ENCODE measurements at regions not wholly inside any gene's neighbourhood (a gene's known extent, or its start where the extent isn't known, plus 50 kb on each side); places are given as distances from the start of the nearest gene placed in this dataset.

- H3K4me1 ChIP-seq, result no peaks in the 10 kb centered on the region
- no peak for ATAC-seq
- H3K36me3 ChIP-seq, result no peaks in the 10 kb centered on the region
- DNase-seq, result no peak
- intact Hi-C loops (cut with DNase I), result no loop called here
- no peak overlapping the region for H3K4me3 ChIP-seq
- H3K9me3 ChIP-seq, result no peaks in the 10 kb centered on the region
- H3K27ac ChIP-seq, result no peak overlapping the region
- H3K27me3 ChIP-seq, result no peaks in the 10 kb centered on the region
- no peak for TF ChIP-seq CTCF (IDR thresholded peaks at IDR 0.05)
Observed at GRCh38 chr14:26773906-26774593, 176.2 kb upstream of the NOVA1 start.

GRCh38 chr14:26775765-26776563 lies 178.1 kb upstream of the NOVA1 start:
- Histone ChIP-seq H3K4me3 (no peak overlapping the region), H3K27me3 (no peaks in the 10 kb centered on the region), H3K27ac (no peak overlapping the region), H3K36me3 (no peaks in the 10 kb centered on the region), H3K9me3 (no peaks in the 10 kb centered on the region), H3K4me1 (no peaks in the 10 kb centered on the region)
- DNase-seq, result no peak
- ATAC-seq, result no peak
- intact Hi-C loops (cut with DNase I), result no loop called here
- TF ChIP-seq CTCF (IDR thresholded peaks at IDR 0.05), result no peak

- ATAC-seq, result no peak
- no peaks in the 10 kb centered on the region for H3K4me1 ChIP-seq
- H3K4me3 ChIP-seq, result no peak overlapping the region
- no peak for TF ChIP-seq CTCF (IDR thresholded peaks at IDR 0.05)
- H3K27me3 ChIP-seq, result no peaks in the 10 kb centered on the region
- H3K9me3 ChIP-seq, result no peaks in the 10 kb centered on the region
- intact Hi-C loops (cut with DNase I), result no loop called here
- DNase-seq, result no peak
- no peaks in the 10 kb centered on the region for H3K36me3 ChIP-seq
- H3K27ac ChIP-seq, result no peak overlapping the region
Observed at GRCh38 chr14:26791117-26791806, 193.4 kb upstream of the NOVA1 start.

GRCh38 chr14:26794731-26795130 lies 196.9 kb upstream of the NOVA1 start:
- Histone ChIP-seq H3K4me3 (no peak overlapping the region), H3K36me3 (no peaks in the 10 kb centered on the region), H3K9me3 (no peaks in the 10 kb centered on the region), H3K27me3 (no peaks in the 10 kb centered on the region), H3K27ac (no peak overlapping the region), H3K4me1 (no peaks in the 10 kb centered on the region)
- intact Hi-C loops (cut with DNase I), result no loop called here
- DNase-seq, result no peak
- ATAC-seq, result no peak
- no peak for TF ChIP-seq CTCF (IDR thresholded peaks at IDR 0.05)

GRCh38 chr14:26808407-26808806 lies 210.6 kb upstream of the NOVA1 start:
- intact Hi-C loops (cut with DNase I), result no loop called here
- H3K27ac ChIP-seq, result no peak overlapping the region
- no peaks in the 10 kb centered on the region for H3K36me3 ChIP-seq
- no peak for DNase-seq
- H3K4me1 ChIP-seq, result no peaks in the 10 kb centered on the region
- H3K4me3 ChIP-seq, result no peak overlapping the region
- no peak for TF ChIP-seq CTCF (IDR thresholded peaks at IDR 0.05)
- no peak for ATAC-seq
- H3K9me3 ChIP-seq, result no peaks in the 10 kb centered on the region
- H3K27me3 ChIP-seq, result no peaks in the 10 kb centered on the region
